ENCODE measurements at regions not wholly inside any gene's neighbourhood (a gene's known extent, or its start where the extent isn't known, plus 50 kb on each side); places are given as distances from the start of the nearest gene placed in this dataset.

DNA sequence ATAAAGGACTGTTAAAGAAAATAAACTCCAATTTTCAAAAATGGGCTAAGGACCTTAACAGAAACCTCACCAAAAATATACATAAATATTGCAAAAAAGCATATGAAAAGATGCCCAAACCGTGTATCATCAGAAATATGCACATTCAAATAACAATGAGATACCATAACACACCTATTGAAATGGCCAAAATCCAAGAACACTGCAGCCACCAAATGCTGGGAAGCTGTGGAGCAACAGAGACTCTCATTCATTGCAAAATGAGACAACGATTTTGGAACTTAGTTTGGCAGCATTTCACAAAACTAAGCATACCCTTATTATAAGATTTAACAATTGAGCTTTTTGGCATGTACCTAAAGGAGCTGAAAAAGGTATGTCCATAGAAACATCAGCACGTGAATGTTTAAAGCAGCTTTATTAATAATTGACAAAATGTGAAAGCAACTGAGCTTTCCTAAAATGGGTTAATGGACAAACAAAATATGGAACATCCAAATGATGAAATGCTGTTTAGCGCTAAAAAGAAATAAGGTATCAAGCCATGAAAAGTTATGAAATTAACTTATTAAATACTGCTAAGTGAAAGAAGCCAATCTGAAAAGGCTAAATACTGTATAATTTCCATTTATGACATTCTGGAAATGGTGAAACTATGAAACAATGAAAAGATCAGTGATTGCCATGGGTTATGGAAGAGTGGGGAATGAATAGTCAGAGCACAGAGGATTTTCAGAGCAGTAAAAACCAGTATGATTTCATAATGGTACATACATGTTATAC is 592.6 kb upstream of the ADGRB3 start:
- TF ChIP-seq EZH2 (IDR thresholded peaks at IDR 0.05; ENCODE audit: borderline replicate concordance, low read depth, low read length, severe bottlenecking) (no peak), POLR2A (IDR thresholded peaks at IDR 0.05; ENCODE audit: low read depth, low read length) (no peak), FOS (IDR thresholded peaks at IDR 0.05; ENCODE audit: borderline replicate concordance, insufficient read depth, low read length) (no peak), JUN (IDR thresholded peaks at IDR 0.05; ENCODE audit: borderline replicate concordance, insufficient read depth, insufficient read length, low read depth) (no peak), POLR2AphosphoS5 (IDR thresholded peaks at IDR 0.05; ENCODE audit: insufficient read depth, low read depth, low read length) (no peak), GATA2 (IDR thresholded peaks at IDR 0.05; ENCODE audit: insufficient read depth, insufficient read length, low read depth, low read length) (no peak), MYC (IDR thresholded peaks at IDR 0.05; ENCODE audit: low read depth, low read length) (no peak)
- TF ChIP-seq, protein P1, sequence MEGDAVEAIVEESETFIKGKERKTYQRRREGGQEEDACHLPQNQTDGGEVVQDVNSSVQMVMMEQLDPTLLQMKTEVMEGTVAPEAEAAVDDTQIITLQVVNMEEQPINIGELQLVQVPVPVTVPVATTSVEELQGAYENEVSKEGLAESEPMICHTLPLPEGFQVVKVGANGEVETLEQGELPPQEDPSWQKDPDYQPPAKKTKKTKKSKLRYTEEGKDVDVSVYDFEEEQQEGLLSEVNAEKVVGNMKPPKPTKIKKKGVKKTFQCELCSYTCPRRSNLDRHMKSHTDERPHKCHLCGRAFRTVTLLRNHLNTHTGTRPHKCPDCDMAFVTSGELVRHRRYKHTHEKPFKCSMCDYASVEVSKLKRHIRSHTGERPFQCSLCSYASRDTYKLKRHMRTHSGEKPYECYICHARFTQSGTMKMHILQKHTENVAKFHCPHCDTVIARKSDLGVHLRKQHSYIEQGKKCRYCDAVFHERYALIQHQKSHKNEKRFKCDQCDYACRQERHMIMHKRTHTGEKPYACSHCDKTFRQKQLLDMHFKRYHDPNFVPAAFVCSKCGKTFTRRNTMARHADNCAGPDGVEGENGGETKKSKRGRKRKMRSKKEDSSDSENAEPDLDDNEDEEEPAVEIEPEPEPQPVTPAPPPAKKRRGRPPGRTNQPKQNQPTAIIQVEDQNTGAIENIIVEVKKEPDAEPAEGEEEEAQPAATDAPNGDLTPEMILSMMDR (IDR thresholded peaks at IDR 0.05; ENCODE audit: extremely low read depth in 1 of 2, insufficient read depth in 1 of 2, low read depth in 1 of 2, low read length in 2 of 2): no peak
- TF ChIP-seq, protein P2, sequence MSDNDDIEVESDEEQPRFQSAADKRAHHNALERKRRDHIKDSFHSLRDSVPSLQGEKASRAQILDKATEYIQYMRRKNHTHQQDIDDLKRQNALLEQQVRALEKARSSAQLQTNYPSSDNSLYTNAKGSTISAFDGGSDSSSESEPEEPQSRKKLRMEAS (IDR thresholded peaks at IDR 0.05; ENCODE audit: insufficient read depth, insufficient read length): no peak

Measured in endothelial cell of umbilical vein (primary cell).